GM12878 (cell line): ENCODE measurements at regions not wholly inside any gene's neighbourhood (a gene's known extent, or its start where the extent isn't known, plus 50 kb on each side); places are given as distances from the start of the nearest gene placed in this dataset.
"Not testable (repeated sequence)": the region's sequence is repeated elsewhere in the genome, so short reads cannot be mapped to it uniquely, and the experiment has no call there.

Experiments used
- ATAC-seq: fragments of 200-7000 bp; cut with Tn5 transposase; 3 replicates; pipeline ENCODE4 v1.9.1; 2020; ENCODE audit warnings: mild to moderate bottlenecking, moderate library complexity
- BruUV-seq: library from RNA; stranded (reverse); fragments of 400-500 nt; replicated peaks from 2 replicates; lab custom pipeline; 2021; lab: Mats Ljungman, UMichigan
- CTCF ChIA-PET: fragments of 300-600 bp; sonication (Branson Sonifier 250); formaldehyde crosslinking; extraction: SDS; loops from one replicate; lab custom pipeline; 2021; ENCODE audit warnings: inconsistent platforms; lab: Yijun Ruan, JAX
- POLR2A ChIA-PET: fragments of 350-600 bp; formaldehyde crosslinking; extraction: SDS; loops from one replicate; lab custom pipeline; 2021; ENCODE audit warnings: inconsistent platforms; lab: Charles Lee
- RAD21 ChIA-PET: fragments of 300-600 bp; sonication (Branson Sonifier 250); formaldehyde crosslinking; loops from one replicate; lab custom pipeline; 2023; ENCODE audit warnings: antibody characterized with exemption; ENCODE audit not compliant: unreplicated experiment; lab: Charles Lee
- SMC1A ChIA-PET: fragments of 300-600 bp; sonication (Branson Sonifier 250); formaldehyde crosslinking; loops from one replicate; lab custom pipeline; 2023; ENCODE audit not compliant: unreplicated experiment, uncharacterized antibody; lab: Charles Lee
- DNase-seq: peaks from one replicate; pipeline ENCODE4 v3.0.0-alpha.2; 2011; ENCODE audit warnings: low read depth, low spot score
- FAIRE-seq: peaks from 3 replicates; lab custom pipeline; 2011; peaks lifted over from hg19 to GRCh38; lab: Jason Lieb, UNC
- H2AFZ ChIP-seq: 2 replicates; pipeline ENCODE4 v1.6.0; 2011; ENCODE audit warnings: low read depth, low read length, control low read depth; ENCODE audit not compliant: control insufficient read depth
- H3K27ac ChIP-seq: 2 replicates; pipeline ENCODE4 v1.5.1; 2011; ENCODE audit warnings: control low read depth; ENCODE audit not compliant: control insufficient read depth, insufficient read depth
- H3K27me3 ChIP-seq, 2 experiments: replicated peaks in 1 of 2; 2 replicates each; pipeline versions ENCODE4 v1.6.0 to v1.6.1; 2011; ENCODE audit warnings: low read length in 1 of 2; ENCODE audit not compliant: control insufficient read depth in 2 of 2, insufficient read depth in 2 of 2
- H3K36me3 ChIP-seq, 2 experiments: 2 replicates each; pipeline ENCODE4 v1.5.1; 2011; ENCODE audit warnings: low read length in 1 of 2; ENCODE audit not compliant: control insufficient read depth in 2 of 2, insufficient read depth in 2 of 2
- H3K4me1 ChIP-seq: 2 replicates; pipeline ENCODE4 v1.6.1; 2011; ENCODE audit warnings: mild to moderate bottlenecking, low read length, moderate library complexity, mixed read lengths; ENCODE audit not compliant: control insufficient read depth, insufficient read depth
- H3K4me2 ChIP-seq: 2 replicates; pipeline ENCODE4 v1.6.0; 2011; ENCODE audit warnings: control low read depth; ENCODE audit not compliant: control insufficient read depth, insufficient read depth
- H3K4me3 ChIP-seq: fragments of 200-600 bp; sonication (generic); 2 replicates; pipeline ENCODE4 v1.5.1; 2016
- H3K79me2 ChIP-seq: 2 replicates; pipeline ENCODE4 v1.6.0; 2011; ENCODE audit warnings: low read length; ENCODE audit not compliant: control insufficient read depth, insufficient read depth
- H3K9ac ChIP-seq: 2 replicates; pipeline ENCODE4 v1.8.0; 2011; ENCODE audit warnings: low read length, control low read depth, mixed read lengths; ENCODE audit not compliant: control insufficient read depth, insufficient read depth
- H3K9me3 ChIP-seq: replicated peaks from 3 replicates; pipeline ENCODE4 v1.5.1; 2011; ENCODE audit warnings: mild to moderate bottlenecking, low read length; ENCODE audit not compliant: control insufficient read depth, insufficient read depth
- H4K20me1 ChIP-seq: 2 replicates; pipeline ENCODE4 v1.6.0; 2011; ENCODE audit not compliant: control insufficient read depth, insufficient read depth
- CHD2 ChIP-seq: IDR thresholded peaks from 2 replicates; pipeline ENCODE4 v1.6.1; 2011; ENCODE audit warnings: low read depth, low read length, improper control_type of control experiment, borderline replicate concordance
- FOS ChIP-seq: IDR thresholded peaks from 3 replicates; pipeline ENCODE4 v1.6.1; 2011; ENCODE audit warnings: borderline replicate concordance; ENCODE audit not compliant: insufficient read length; ENCODE audit errors: extremely low read depth
- FOXM1 ChIP-seq: IDR thresholded peaks from 2 replicates; pipeline ENCODE4 v1.6.1; 2012; ENCODE audit warnings: low read depth, mild to moderate bottlenecking, inconsistent platforms, low read length, moderate library complexity
- GATAD2B ChIP-seq: fragments of 450-650 bp; conservative IDR thresholded peaks from 2 replicates; pipeline ENCODE4 v1.6.1; 2017; ENCODE audit warnings: low read depth, mild to moderate bottlenecking, moderate library complexity
- HDAC2 ChIP-seq: fragments of 200-600 bp; sonication (generic); IDR thresholded peaks from 2 replicates; pipeline ENCODE4 v1.6.1; 2017
- KLF5 ChIP-seq: fragments of 450-650 bp; IDR thresholded peaks from 2 replicates; pipeline ENCODE4 v1.6.1; 2014; ENCODE audit warnings: mild to moderate bottlenecking; ENCODE audit not compliant: partially characterized antibody
- MAX ChIP-seq: IDR thresholded peaks from 2 replicates; pipeline ENCODE4 v1.6.1; 2012; ENCODE audit warnings: low read depth, low read length, improper control_type of control experiment
- NR2C2 ChIP-seq: IDR thresholded peaks from 2 replicates; pipeline ENCODE4 v1.6.1; 2011; ENCODE audit warnings: borderline replicate concordance, low read depth; ENCODE audit not compliant: control insufficient read depth, insufficient read length
- PML ChIP-seq: IDR thresholded peaks from 2 replicates; pipeline ENCODE4 v1.6.1; 2012; ENCODE audit warnings: low read length, inconsistent platforms
- RCOR1 ChIP-seq: conservative IDR thresholded peaks from 2 replicates; pipeline ENCODE4 v1.6.1; 2012; ENCODE audit warnings: low read depth, low read length, improper control_type of control experiment
- RFX5 ChIP-seq: IDR thresholded peaks from 2 replicates; pipeline ENCODE4 v1.6.1; 2011; ENCODE audit warnings: low read depth, low read length, improper control_type of control experiment
- SMAD5 ChIP-seq: IDR thresholded peaks from 2 replicates; pipeline ENCODE4 v1.6.1; 2016; ENCODE audit warnings: antibody characterized with exemption, low read depth
- SMC3 ChIP-seq: IDR thresholded peaks from 2 replicates; pipeline ENCODE4 v1.6.1; 2011; ENCODE audit warnings: low read length, improper control_type of control experiment, borderline replicate concordance
- WGBS: methylation state at CpG from one replicate; pipeline ENCODE4 v1.1.6; 2016; ENCODE audit warnings: low lambda C conversion rate; ENCODE audit not compliant: insufficient replicate concordance, insufficient coverage; ENCODE audit errors: missing lambda C conversion rate; 5-methylcytosine and 5-hydroxymethylcytosine counted together
- in situ Hi-C: fragments of 300-500 bp; cut with MboI; formaldehyde crosslinking; loops from 9 replicates; pipeline ENCODE4 v1.14.3; 2018; ENCODE audit warnings: mixed read lengths
- intact Hi-C: fragments of 100-400 bp; cut with micrococcal nuclease; formaldehyde crosslinking; loops from one replicate; pipeline ENCODE4 v1.14.2; 2022; ENCODE audit not compliant: unreplicated experiment
- TF ChIP-seq, protein P1 (sequence below): fragments of 450-650 bp; IDR thresholded peaks from 2 replicates; pipeline ENCODE4 v1.6.1; 2017; ENCODE audit warnings: mild to moderate bottlenecking, moderate library complexity

DNA sequence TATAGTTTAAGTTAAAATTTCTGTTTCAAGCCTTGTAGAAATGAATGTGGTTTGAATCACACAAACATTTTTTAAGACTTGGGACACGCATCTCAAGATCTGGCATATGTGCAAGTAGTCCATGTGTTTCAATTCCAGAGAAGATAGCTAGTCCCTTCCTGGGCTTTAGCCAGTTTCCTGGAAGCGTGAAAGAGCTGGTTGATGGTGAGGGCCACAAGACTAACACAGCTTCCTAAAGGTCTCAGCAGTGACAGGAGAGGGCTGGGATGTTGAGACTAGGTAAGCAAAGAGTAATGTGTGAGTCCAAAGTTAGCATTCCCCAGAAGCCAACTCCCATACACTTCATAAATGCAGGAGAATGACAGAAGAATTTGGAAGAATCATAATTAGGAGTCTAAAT is 111.9 kb upstream of the MAP2 start:
- Histone ChIP-seq H2AFZ (no peak overlapping the region), H3K27me3 (no peaks in the 10 kb centered on the region; a peak in 1 of 4 replicates), H3K4me3 (no peak overlapping the region), H3K4me2 (no peak overlapping the region), H3K4me1 (no peaks in the 10 kb centered on the region), H3K79me2 (no peaks in the 10 kb centered on the region), H3K9me3 (no peaks in the 10 kb centered on the region), H3K36me3 (no peaks in the 10 kb centered on the region), H3K27ac (no peak overlapping the region), H4K20me1 (no peaks in the 10 kb centered on the region), H3K9ac (no peak overlapping the region)
- ChIA-PET RAD21 (no interaction called here), CTCF (no interaction called here), POLR2A (no interaction called here), SMC1A (interaction anchor here (0.9 kb wide), 1 partner anchor 68 kb away, joined by 3 read pairs; no protein-coding TSS in a partner anchor)
- WGBS, result 0% methylated on average over 2 of the region's 2 CpGs
- TF ChIP-seq, protein P1, sequence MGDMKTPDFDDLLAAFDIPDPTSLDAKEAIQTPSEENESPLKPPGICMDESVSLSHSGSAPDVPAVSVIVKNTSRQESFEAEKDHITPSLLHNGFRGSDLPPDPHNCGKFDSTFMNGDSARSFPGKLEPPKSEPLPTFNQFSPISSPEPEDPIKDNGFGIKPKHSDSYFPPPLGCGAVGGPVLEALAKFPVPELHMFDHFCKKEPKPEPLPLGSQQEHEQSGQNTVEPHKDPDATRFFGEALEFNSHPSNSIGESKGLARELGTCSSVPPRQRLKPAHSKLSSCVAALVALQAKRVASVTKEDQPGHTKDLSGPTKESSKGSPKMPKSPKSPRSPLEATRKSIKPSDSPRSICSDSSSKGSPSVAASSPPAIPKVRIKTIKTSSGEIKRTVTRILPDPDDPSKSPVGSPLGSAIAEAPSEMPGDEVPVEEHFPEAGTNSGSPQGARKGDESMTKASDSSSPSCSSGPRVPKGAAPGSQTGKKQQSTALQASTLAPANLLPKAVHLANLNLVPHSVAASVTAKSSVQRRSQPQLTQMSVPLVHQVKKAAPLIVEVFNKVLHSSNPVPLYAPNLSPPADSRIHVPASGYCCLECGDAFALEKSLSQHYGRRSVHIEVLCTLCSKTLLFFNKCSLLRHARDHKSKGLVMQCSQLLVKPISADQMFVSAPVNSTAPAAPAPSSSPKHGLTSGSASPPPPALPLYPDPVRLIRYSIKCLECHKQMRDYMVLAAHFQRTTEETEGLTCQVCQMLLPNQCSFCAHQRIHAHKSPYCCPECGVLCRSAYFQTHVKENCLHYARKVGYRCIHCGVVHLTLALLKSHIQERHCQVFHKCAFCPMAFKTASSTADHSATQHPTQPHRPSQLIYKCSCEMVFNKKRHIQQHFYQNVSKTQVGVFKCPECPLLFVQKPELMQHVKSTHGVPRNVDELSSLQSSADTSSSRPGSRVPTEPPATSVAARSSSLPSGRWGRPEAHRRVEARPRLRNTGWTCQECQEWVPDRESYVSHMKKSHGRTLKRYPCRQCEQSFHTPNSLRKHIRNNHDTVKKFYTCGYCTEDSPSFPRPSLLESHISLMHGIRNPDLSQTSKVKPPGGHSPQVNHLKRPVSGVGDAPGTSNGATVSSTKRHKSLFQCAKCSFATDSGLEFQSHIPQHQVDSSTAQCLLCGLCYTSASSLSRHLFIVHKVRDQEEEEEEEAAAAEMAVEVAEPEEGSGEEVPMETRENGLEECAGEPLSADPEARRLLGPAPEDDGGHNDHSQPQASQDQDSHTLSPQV, result no peak
- TF ChIP-seq SMAD5 (no peak), RCOR1 (no peak), FOS (no peak), PML (no peak), FOXM1 (no peak), KLF5 (no peak), HDAC2 (no peak), GATAD2B (no peak), RFX5 (no peak), NR2C2 (no peak), SMC3 (no peak), CHD2 (no peak), MAX (no peak)
- intact Hi-C loops (no loop called here), in situ Hi-C loops (no loop called here)
- no peak for ATAC-seq
- FAIRE-seq, result no peak
- BruUV-seq, result no TSS peak
- no peak for DNase-seq

- SMC1A ChIA-PET, result interaction anchor here (0.9 kb wide), 1 partner anchor 67 kb away, joined by 3 read pairs; no protein-coding TSS in a partner anchor
- RAD21 ChIA-PET, FAIRE-seq, H3K4me2 ChIP-seq, H3K27me3 ChIP-seq, BruUV-seq, POLR2A ChIA-PET, H2AFZ ChIP-seq, H3K36me3 ChIP-seq, H4K20me1 ChIP-seq, in situ Hi-C loops, H3K79me2 ChIP-seq, H3K9me3 ChIP-seq, H3K4me1 ChIP-seq, H3K27ac ChIP-seq, ATAC-seq, DNase-seq, intact Hi-C loops, H3K9ac ChIP-seq, H3K4me3 ChIP-seq: not testable (repeated sequence)
- CTCF ChIA-PET, result interaction anchor here (0.6 to 0.7 kb wide), 2 partner anchors 568 to 897 kb away, joined by 3 to 4 read pairs; no protein-coding TSS in a partner anchor
- WGBS, result 4% methylated on average over 1 of the region's 1 CpG
Measured at GRCh38 chr2:209312450-209312849, 111.4 kb upstream of the MAP2 start.
